SK-N-SH treated with all-trans-retinoic acid at 6 μM for 48 hours (cell line): ENCODE measurements at regions not wholly inside any gene's neighbourhood (a gene's known extent, or its start where the extent isn't known, plus 50 kb on each side); places are given as distances from the start of the nearest gene placed in this dataset.

ENCODE experiments used
- CREB5 ChIP-seq: fragments of 250-450 bp; sonication (Bioruptor Pico); IDR thresholded peaks from 2 replicates; pipeline ENCODE4 v1.5.1; 2020; ENCODE audit warnings: low read depth, mild to moderate bottlenecking, moderate library complexity
- GLIS3 ChIP-seq: fragments of 250-450 bp; sonication (Bioruptor Pico); IDR thresholded peaks from 2 replicates; pipeline ENCODE4 v1.5.0; 2020; ENCODE audit warnings: mild to moderate bottlenecking, moderate library complexity
- OSR1 ChIP-seq: fragments of 250-450 bp; sonication (Bioruptor Pico); IDR thresholded peaks from 2 replicates; pipeline ENCODE4 v1.8.0; 2022; ENCODE audit warnings: moderate library complexity, mild to moderate bottlenecking, inconsistent platforms
- PATZ1 ChIP-seq: fragments of 250-450 bp; sonication (Bioruptor Pico); IDR thresholded peaks from 2 replicates; pipeline ENCODE4 v1.8.0; 2020; ENCODE audit warnings: mild to moderate bottlenecking, moderate library complexity, borderline replicate concordance
- POU6F1 ChIP-seq: fragments of 250-450 bp; sonication (Bioruptor Pico); IDR thresholded peaks from 2 replicates; pipeline ENCODE4 v1.8.0; 2021; ENCODE audit warnings: low read depth, mild to moderate bottlenecking, moderate library complexity, borderline replicate concordance
- RARB ChIP-seq: fragments of 250-450 bp; sonication (Bioruptor Pico); IDR thresholded peaks from 2 replicates; pipeline ENCODE4 v1.8.0; 2021; ENCODE audit warnings: mild to moderate bottlenecking, moderate library complexity
- SNAI2 ChIP-seq: fragments of 250-450 bp; sonication (Bioruptor Pico); IDR thresholded peaks from 2 replicates; pipeline ENCODE4 v1.5.0; 2020; ENCODE audit warnings: mild to moderate bottlenecking, moderate library complexity

- TF ChIP-seq OSR1 (CRISPR knock-in tag): no peak
- TF ChIP-seq POU6F1 (CRISPR knock-in tag): no peak
- TF ChIP-seq PATZ1 (CRISPR knock-in tag): no peak
- TF ChIP-seq CREB5 (CRISPR knock-in tag): no peak
- TF ChIP-seq GLIS3 (CRISPR knock-in tag): no peak
- TF ChIP-seq RARB (CRISPR knock-in tag): no peak
- no peak for TF ChIP-seq SNAI2 (CRISPR knock-in tag)
Measured at GRCh38 chr12:14258575-14258940, 106.9 kb upstream of the ATF7IP start.
